NCI-H446 treated with DMSO at 0.1 percent for 48 hours (cell line): ENCODE measurements at regions not wholly inside any gene's neighbourhood (a gene's known extent, or its start where the extent isn't known, plus 50 kb on each side); places are given as distances from the start of the nearest gene placed in this dataset.
A peak's percentile ranks its signal among the peaks of the same experiment; 100 is the strongest.

Experiments used
- DNase-seq: peaks from one replicate; lab custom pipeline; 2025; lab: John Stamatoyannopoulos, UW

GRCh38 chr5:63726496-63726895 is 235.7 kb downstream of the HTR1A start:
- DNase-seq, result no peak

GRCh38 chr5:63719147-63719546 is 243.1 kb downstream of the HTR1A start:
- DNase-seq, result no peak

GRCh38 chr5:63700241-63700640 is 262.0 kb downstream of the HTR1A start:
- no peak for DNase-seq

DNA sequence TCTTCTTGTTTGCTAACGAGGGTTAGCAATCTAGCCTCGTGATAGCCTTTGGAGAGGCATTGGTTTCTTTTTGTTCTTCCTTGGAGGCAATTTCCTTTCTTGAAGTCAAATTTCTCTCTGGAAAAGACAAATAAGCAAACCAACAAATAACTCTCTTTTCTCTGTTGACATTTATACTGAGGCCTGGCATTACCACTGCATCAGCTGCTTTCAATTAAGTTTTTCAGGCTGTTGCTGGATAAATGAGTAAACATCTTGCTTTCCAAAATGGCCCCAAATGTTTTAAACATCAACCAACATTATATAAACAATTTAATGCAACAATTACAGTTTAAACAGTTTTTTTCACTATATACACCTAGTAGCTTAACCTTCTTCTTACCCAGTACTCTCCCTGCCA is 264.4 kb downstream of the HTR1A start:
- no peak for DNase-seq

DNA sequence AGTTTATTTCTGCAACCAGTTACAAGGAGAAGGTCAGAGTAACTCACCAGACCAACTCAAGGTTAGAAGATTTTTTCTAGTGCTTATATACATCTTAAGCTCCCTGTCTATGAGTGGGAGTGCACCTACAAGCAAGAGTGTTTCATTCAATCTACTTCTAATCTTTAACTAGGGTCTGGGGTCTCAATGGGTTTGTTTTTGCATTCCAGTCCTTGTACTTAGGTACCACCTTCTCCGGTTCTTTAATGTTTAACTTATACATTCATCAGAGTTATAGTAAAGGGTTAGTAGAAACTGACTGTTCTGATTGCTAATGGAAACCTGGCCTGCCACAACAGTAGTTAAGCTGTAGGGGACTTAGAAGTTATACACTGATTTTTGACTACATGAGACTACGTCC is 271.7 kb downstream of the HTR1A start:
- no peak for DNase-seq

DNA sequence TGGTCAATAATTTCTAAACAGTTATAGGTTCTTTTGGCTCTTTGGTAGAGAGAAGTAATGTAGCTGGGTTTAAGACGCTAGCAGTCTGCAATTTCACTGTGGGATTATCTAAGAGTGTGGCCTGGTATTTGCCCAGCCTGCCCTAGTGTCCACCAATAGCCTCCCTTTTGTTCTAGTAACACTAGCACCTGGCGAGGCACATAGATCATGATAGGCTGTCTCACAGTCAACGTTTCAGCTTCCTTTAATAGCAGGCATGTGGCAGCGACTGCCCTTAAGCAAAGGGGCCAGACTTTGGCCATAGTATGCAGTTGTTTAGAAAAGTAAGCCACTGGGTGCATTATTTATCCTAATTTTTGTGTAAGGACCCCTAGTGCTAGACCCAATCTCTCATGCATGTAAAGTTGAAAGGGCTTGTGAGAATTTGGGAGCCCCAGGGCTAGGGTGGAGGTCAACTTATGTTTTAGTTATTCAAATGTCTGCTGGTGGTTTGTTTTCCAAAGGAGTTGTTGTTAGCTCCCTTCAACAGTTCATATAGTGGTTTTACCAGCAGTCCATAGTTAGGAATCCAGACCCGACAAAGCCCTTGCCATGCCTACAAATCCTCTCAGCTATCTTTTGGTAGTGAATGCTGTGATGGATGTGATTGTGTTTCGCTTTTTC is 274.3 kb downstream of the HTR1A start:
- no peak for DNase-seq

- peak; percentile 83 for DNase-seq
Observed at GRCh38 chr5:63686938-63687337, 275.3 kb downstream of the HTR1A start.

DNA sequence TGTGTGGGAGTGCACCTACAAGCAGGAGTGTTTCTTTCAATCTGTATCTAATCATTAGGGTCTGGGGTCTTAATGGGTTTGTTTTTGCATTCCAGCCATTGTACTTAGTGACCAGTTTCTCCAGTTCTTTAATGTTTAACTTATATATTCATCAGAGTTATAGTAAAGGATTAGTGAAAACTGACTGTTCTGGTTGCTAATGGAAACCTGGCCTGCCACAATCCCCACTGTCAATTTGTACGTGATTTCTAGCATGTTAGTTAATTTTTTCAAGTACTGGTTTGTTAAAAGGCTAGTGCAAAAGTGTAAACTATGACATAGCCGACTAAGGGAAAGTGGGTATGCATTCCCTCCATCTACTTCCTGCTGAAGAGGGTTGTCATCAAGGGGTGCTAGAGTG is 276.1 kb downstream of the HTR1A start:
- DNase-seq, result no peak

DNA sequence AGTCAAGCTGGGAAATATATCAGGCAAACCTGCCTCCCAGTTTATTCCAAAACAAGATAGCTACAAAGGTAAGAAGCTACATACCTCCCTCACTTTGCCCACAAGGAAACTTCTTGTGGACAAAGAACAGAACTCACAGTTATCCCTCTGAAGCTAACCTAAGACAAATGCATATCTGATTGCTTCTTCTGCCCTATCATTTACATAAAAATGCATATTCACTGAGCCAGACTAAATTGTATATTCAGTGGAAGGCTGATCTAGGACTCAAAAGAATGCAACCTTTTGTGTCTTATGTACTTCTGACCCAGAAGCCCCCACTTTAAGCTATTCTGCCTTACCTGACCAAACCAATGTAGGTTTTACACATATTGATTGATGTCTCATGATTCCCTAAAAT is 276.8 kb downstream of the HTR1A start:
- DNase-seq, result no peak

DNA sequence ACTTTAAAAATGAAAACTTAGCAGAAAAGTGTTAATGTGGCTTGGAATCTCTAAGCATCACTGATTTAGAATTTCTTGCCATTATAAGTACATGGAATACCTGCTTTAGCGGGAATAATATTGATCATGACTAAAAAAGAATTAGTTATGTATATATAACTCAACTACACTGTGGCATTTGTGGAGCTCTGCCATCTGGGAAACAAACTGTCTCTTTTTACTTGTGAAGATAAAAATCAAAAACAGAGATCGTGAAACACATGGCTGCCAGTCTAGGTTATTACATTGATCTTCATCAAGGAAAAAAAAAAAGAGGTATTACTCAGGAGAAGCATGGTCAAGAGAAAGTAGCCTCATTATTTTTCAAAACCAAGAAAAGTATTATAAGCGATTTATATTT is 287.4 kb downstream of the HTR1A start:
- DNase-seq, result no peak

DNA sequence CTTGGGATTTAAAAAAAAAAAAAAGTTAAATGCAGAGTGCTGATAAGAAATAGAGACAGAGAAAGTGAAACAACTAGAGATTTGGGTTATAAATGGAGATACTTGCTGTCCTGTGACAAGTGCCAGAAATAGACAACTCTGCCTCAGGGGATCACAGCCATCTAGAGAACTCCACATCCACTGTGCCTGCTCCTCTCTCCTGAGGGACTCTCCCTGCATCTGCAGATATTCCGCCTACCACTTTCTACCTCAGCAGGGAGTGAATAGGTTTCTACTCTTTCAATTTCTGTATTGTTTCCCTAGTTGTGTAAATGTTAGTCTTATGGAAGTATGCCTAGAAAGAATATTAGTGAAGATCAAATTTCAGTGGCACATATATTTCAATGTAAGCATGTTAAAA is 307.2 kb downstream of the HTR1A start:
- DNase-seq, result no peak

GRCh38 chr5:63650581-63650980 is 311.7 kb downstream of the HTR1A start:
- DNase-seq, result no peak

- no peak for DNase-seq
Observed at GRCh38 chr5:63648376-63648775, 313.9 kb downstream of the HTR1A start.

- no peak for DNase-seq
Observed at GRCh38 chr5:63629951-63630630, 332.2 kb downstream of the HTR1A start.

DNA sequence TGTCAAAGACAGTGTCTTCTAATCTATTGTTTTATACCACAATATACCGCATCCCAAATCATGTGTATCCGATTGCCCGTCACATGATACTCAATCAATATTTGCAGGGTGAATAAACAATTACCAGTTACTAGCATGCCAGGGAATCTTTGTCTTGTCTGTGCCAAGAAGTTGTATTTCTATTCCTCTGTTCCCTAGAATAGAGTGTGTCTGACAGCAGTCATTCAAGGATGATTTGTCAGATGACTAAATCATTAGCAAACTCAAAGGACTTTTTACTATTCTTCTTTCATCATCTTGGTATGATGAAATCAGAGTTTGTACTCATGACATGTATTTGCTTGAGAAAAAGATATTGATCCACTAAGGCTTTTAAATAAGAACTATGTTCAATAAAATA is 348.8 kb downstream of the HTR1A start:
- no peak for DNase-seq

DNA sequence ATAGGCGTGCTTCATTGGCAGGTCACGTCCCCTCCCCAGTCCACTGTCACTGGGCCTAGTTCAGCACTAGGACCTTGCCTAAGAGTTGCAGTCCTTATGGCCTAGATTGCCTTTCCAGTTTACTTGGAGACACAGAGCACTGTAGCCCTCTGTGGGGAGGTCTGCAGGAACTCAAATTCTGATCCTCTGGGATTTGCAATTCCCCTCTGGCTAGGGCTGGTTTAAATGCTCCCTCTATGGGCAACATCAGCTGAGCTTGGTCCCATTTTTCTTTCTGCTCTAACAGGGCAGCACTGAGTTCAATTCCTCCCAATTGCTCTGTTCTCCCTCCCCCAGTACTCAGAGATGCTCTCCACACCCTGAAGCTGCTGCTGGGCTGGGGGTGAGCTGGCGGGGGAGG is 358.2 kb downstream of the HTR1A start:
- no peak for DNase-seq

DNA sequence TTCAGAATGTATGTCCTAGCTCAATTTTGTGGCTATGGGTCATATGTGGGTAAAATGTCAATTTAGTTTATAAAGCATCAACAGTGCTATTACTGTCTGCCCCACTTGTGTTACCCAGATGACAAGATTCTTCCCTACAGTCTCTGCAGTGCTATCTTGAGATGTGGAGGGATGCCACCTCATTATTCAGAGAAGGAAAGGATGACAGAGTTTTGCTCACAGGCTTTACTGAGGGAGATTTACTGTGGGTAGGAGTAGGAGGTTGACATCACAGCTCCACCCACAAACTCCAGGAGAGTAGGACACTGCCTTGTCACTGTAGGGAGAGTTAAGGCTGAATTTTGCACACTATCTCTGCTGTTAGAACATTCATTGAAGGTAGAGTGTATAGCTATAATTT is 359.3 kb downstream of the HTR1A start:
- DNase-seq, result no peak

DNA sequence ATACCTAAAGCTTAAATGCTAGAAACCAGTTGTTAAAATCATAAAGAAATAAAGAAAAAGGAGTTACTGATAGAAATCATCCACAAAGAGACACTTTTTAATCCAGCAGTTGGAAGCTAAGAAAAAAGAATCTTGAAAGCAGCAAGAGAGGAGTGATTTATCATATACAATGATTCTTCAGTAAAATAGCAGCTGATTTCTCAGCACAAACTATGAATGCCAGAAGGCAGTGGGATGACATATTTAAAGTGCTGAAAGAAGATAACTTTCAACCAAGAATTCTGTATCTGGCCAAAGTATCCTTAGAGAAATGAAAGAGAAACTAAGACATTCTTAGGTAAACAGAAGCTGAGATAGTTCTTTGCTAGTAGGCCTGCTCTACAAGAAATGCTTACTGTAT is 366.0 kb downstream of the HTR1A start:
- no peak for DNase-seq

DNA sequence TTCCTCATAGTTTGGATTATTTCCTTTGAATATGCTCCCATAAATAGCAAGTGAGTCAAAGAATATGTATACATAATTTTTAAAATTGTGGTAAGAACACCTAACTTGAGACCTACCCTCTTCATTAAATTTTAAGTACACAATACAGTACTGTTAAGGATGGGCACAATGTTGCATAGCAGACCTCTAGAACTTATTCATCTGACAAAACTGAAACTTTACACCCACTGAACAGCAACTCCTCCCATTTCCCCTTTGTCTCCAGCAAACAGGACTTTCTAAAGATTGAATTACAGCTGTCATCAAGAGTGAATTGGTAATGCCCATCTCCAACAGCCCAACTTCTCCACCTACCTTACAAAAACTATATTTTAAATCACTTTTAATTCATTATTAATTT is 388.9 kb downstream of the HTR1A start:
- DNase-seq, result no peak

DNA sequence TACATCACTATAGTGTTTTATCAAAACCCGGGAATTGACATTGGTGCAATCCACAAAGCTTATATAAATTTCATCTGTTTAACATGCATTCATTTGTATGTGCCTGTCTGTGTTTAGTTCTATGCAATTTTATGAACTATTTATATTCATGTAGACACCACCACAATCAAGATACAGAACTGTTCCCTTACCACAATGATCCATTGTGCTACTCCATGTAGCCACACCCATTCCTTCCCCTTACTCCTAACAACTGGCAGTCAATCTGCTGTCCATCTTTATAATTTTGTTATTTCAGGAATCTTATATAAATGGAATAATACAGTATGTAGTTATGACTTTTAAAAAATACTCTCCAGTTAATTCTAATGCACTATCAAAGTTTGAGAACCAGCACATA is 389.5 kb downstream of the HTR1A start:
- no peak for DNase-seq

DNA sequence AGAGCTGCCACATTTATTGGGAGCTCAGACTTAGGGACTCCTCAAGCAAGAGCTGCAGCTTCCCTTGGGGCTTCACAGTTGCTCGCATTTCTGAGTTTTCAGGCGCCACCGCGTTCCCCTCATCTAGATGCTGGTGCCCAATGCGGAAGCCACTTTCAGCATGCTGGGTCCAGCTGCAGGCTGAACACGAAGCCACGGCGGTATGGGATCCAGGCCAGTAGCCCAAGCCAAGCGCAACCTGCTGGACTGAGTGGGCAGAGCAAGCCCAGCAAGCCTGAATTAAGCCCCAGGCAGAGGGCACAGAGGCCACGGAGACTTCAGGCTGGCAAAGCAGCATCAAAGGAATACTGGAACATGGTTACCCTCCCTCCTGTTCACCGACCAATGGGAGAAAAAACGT is 391.5 kb downstream of the HTR1A start:
- DNase-seq, result no peak

GRCh38 chr5:63564789-63565188 is 397.5 kb downstream of the HTR1A start:
- DNase-seq, result no peak

GRCh38 chr5:63563008-63563917 is 399.0 kb downstream of the HTR1A start:
- peak; percentile 36 for DNase-seq
